Inferior parietal cortex (tissue), 1 donor: ENCODE measurements at regions not wholly inside any gene's neighbourhood (a gene's known extent, or its start where the extent isn't known, plus 50 kb on each side); places are given as distances from the start of the nearest gene placed in this dataset.
A peak's percentile ranks its signal among the peaks of the same experiment; 100 is the strongest.
"Not testable (repeated sequence)": the region's sequence is repeated elsewhere in the genome, so short reads cannot be mapped to it uniquely, and the experiment has no call there.

Experiments used
- DNase-seq: peaks from one replicate; pipeline ENCODE4 v3.0.0-alpha.2; 2016; ENCODE audit errors: extremely low spot score

- DNase-seq, result no peak
These were observed 405.4 kb downstream of the PTPRC start for GRCh38 chr1:199044191-199044590.

GRCh38 chr1:199046618-199047017 is 407.8 kb downstream of the PTPRC start:
- DNase-seq, result no peak

- DNase-seq, result no peak
These were observed 415.9 kb downstream of the PTPRC start for GRCh38 chr1:199054694-199055093.

GRCh38 chr1:199057322-199057721 is 418.5 kb downstream of the PTPRC start:
- DNase-seq, result no peak

GRCh38 chr1:199058281-199058680 is 419.4 kb downstream of the PTPRC start:
- DNase-seq, result no peak

- DNase-seq, result no peak
These were observed 426.1 kb downstream of the PTPRC start for GRCh38 chr1:199064971-199065370.

- DNase-seq, result no peak
These were observed 428.6 kb downstream of the PTPRC start for GRCh38 chr1:199067483-199067882.

- no peak for DNase-seq
These were observed 432.2 kb downstream of the PTPRC start for GRCh38 chr1:199071080-199071479.

- DNase-seq, result no peak
These were observed 434.3 kb downstream of the PTPRC start for GRCh38 chr1:199073166-199073565.

- DNase-seq, result no peak
These were observed 437.0 kb downstream of the PTPRC start for GRCh38 chr1:199075792-199076191.

GRCh38 chr1:199079994-199080393 is 441.2 kb downstream of the PTPRC start:
- DNase-seq, result no peak

GRCh38 chr1:199081739-199082138 is 442.9 kb downstream of the PTPRC start:
- no peak for DNase-seq

- DNase-seq, result peak; percentile 50
These were observed 444.0 kb downstream of the PTPRC start for GRCh38 chr1:199082778-199083389.

GRCh38 chr1:199083680-199084079 is 444.8 kb downstream of the PTPRC start:
- peak; percentile 74 for DNase-seq

GRCh38 chr1:199084293-199084692 is 445.5 kb downstream of the PTPRC start:
- peak; percentile 39 for DNase-seq

GRCh38 chr1:199085903-199086302 is 447.1 kb downstream of the PTPRC start:
- no peak for DNase-seq

GRCh38 chr1:199087144-199087543 is 448.3 kb downstream of the PTPRC start:
- no peak for DNase-seq

GRCh38 chr1:199089393-199090122 is 450.7 kb downstream of the PTPRC start:
- no peak for DNase-seq

- not testable (repeated sequence) for DNase-seq
These were observed 456.8 kb downstream of the PTPRC start for GRCh38 chr1:199095628-199096027.

- DNase-seq, result no peak
These were observed 457.8 kb downstream of the PTPRC start for GRCh38 chr1:199096591-199096990.

GRCh38 chr1:199098468-199098867 is 459.6 kb downstream of the PTPRC start:
- no peak for DNase-seq

GRCh38 chr1:199101139-199101538 is 462.3 kb downstream of the PTPRC start:
- no peak for DNase-seq

- DNase-seq, result no peak
These were observed 462.8 kb downstream of the PTPRC start for GRCh38 chr1:199101635-199102034.

GRCh38 chr1:199102239-199102638 is 463.4 kb downstream of the PTPRC start:
- no peak for DNase-seq
